Activated T-cell treated with anti-CD3 and anti-CD28 coated beads, Interleukin-2, amount 50 U/mL, for 48 hours (primary cell): ENCODE measurements at regions not wholly inside any gene's neighbourhood (a gene's known extent, or its start where the extent isn't known, plus 50 kb on each side); places are given as distances from the start of the nearest gene placed in this dataset.

Experiments
- DNase-seq, 2 experiments: peaks; one replicate each; pipeline ENCODE4 v3.0.0-alpha.2; 2020

- no peak for DNase-seq
Observed at GRCh38 chr12:127075981-127076380, 1191.0 kb upstream of the TMEM132C start.

- no peak for DNase-seq
Observed at GRCh38 chr12:127077262-127078045, 1189.5 kb upstream of the TMEM132C start.

GRCh38 chr12:127078577-127079350, 1188.2 kb upstream of the TMEM132C start:
- no peak for DNase-seq

GRCh38 chr12:127079636-127080035, 1187.3 kb upstream of the TMEM132C start:
- DNase-seq = no peak

- no peak for DNase-seq
Observed at GRCh38 chr12:127081058-127081457, 1185.9 kb upstream of the TMEM132C start.

GRCh38 chr12:127083008-127083949, 1183.7 kb upstream of the TMEM132C start:
- no peak for DNase-seq

GRCh38 chr12:127101076-127101475, 1165.9 kb upstream of the TMEM132C start:
- no peak for DNase-seq

GRCh38 chr12:127106041-127106440, 1160.9 kb upstream of the TMEM132C start:
- no peak for DNase-seq

- DNase-seq = no peak
Observed at GRCh38 chr12:127106697-127107096, 1160.3 kb upstream of the TMEM132C start.

- DNase-seq = no peak
Observed at GRCh38 chr12:127107744-127108143, 1159.2 kb upstream of the TMEM132C start.

GRCh38 chr12:127108360-127109215, 1158.4 kb upstream of the TMEM132C start:
- DNase-seq = peak; percentile 47 to 60

GRCh38 chr12:127113945-127114344, 1153.0 kb upstream of the TMEM132C start:
- DNase-seq = no peak

- DNase-seq = no peak
Observed at GRCh38 chr12:127115468-127116035, 1151.4 kb upstream of the TMEM132C start.

GRCh38 chr12:127118251-127118650, 1148.7 kb upstream of the TMEM132C start:
- DNase-seq = no peak

GRCh38 chr12:127119600-127120140, 1147.3 kb upstream of the TMEM132C start:
- no peak for DNase-seq

- DNase-seq = no peak
Observed at GRCh38 chr12:127120851-127121250, 1146.1 kb upstream of the TMEM132C start.

GRCh38 chr12:127121494-127122084, 1145.4 kb upstream of the TMEM132C start:
- no peak for DNase-seq

- peak; percentile 46 to 57 for DNase-seq
Observed at GRCh38 chr12:127125607-127126259, 1141.2 kb upstream of the TMEM132C start.

- no peak for DNase-seq
Observed at GRCh38 chr12:127126260-127126628, 1140.7 kb upstream of the TMEM132C start.

GRCh38 chr12:127127897-127128296, 1139.1 kb upstream of the TMEM132C start:
- DNase-seq = no peak
